NCI-H82 (cell line): ENCODE measurements at regions not wholly inside any gene's neighbourhood (a gene's known extent, or its start where the extent isn't known, plus 50 kb on each side); places are given as distances from the start of the nearest gene placed in this dataset.

Source experiments
- DNase-seq: peaks from one replicate; lab custom pipeline; 2025; lab: John Stamatoyannopoulos, UW

DNA sequence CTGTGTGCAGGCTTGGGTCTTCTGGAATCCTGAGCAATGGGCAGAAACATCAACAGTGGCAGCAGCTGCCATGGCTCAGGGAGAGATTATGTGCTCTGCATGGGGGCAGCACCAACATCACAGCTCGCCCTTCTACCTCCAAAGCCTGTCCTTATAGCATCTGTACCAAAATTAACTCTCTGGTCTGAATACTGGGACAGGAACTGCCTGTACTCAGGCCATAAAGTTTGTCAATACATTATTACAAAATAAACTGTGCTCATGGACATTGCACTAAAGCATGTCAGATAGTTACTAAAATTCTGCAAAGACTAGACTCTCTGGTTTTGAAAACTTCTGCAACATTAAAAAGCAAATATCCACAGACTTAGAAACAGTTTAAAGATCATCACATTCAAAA, 91.6 kb downstream of the ZC3H11B start:
- no peak for DNase-seq

DNA sequence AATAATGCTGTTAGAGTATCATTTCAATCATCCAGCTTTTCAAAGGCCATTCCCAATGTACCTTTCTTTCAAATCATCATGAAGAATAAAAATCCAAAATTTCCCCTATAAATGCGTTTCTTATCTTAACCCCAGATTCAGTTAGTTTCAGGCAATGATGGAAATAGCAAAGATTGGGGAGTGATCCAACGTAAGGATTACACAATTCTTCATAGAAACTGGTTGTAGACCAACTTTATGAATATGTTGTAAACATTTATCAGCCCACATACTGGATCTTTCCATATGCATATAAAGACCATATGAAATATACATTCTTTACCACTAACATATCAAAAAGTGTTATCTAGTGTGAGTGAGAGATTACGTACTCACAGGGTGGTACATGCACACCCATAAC, 92.7 kb downstream of the ZC3H11B start:
- no peak for DNase-seq

DNA sequence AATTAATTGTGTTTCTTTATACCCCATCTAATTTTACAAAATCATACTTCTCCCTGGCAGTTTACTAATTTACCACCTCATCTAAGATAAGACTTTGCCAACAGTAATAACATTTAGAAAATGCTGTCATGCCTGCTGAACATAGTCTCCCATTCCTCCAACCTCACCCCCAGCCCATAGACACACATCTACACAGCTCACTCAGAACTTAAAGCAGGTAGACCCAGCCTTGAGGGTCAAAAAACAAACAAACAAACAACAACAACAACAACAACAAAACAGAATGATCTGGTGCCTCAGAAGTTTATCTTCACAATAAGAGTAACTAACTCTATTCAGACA, 94.0 kb downstream of the ZC3H11B start:
- no peak for DNase-seq

DNA sequence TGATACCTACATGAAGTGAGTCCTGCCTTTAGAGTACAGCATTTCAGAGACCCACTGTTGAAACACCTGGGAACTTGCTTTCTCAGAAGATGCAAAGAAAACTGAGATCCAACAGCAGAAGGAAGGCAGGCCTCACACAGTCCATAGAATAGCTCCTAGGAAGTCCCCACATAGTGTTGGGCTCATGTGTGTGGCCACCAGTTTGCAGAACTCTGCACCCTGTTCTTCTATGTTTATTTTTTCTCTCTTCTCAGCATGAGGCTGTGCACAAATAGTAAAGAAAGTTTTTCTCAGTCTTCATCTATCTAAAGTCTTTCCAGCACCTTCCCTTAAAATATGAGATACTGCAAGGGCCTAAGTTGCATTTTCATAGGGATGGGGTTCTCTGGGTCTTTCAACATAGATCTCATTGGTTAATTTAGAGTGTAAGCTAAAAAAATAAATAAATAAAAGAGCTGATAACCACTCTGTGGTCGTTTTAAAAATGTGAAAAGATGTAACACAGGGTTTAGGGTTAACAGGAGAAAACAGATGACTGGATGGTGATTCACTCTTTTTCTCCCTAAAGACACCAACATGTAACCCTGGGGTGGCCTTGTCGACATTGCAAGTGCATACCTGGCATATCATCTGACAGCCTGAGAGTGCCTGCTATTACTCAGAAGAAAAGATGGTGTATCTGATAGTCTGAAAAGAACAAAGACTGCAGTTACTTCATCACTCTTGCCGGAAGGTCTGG, 94.6 kb downstream of the ZC3H11B start:
- DNase-seq: no peak

DNA sequence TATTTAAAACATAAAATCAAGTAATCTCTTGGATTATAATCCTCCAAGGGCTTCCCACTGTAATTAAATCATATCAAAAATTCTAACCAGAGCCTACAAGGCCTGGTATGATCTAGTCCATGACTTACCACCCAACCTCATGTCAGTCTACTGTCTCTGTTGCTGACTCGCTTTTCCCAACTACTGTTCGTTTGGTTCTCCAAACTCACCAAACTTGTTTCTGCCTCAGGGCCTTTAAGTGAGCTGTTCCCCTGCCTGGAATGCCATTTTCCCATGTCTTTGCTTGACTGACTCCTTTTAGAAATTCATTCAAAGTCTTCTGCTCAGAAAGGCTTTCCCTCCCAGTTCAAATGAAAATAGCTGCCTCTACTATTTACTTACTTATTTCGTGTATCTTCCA, 95.9 kb downstream of the ZC3H11B start:
- DNase-seq: no peak

DNA sequence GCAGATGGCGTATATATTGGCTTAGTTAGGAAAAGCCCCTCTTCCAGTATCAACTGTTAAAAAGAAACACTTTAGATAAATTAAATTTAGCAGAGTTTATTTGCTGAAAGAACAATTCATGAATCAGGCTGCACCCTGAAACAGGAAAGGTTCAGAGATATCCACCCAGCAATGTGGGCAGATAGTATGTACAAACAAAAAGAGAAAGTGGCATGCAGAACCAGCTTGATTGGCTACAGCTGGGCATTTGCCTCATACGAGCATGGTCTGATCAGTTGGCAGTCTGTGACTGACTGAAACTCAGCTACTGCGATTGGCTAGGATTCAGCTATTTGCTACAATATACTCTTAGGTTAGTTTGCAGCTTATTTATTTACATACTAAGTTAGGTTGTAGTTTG, 98.2 kb downstream of the ZC3H11B start:
- no peak for DNase-seq

DNA sequence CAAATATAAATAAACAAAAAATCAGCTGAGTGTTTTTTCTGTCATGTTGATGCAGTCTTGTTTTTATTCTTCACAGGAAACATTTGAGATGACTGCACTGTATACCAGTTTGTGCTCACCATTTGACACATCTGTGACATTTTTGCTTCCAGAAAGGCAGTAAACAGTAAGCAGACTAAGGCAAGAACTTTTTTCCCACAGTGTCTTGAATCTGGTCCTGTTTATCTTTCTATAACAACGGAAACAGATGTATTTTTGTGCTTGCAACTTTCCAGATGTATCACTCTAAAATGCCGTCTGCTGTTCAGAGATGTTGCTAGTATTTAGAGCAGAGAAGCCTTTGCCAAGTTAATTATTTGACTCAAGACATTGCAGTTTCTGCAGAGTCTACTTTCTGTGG, 105.5 kb downstream of the ZC3H11B start:
- no peak for DNase-seq

DNA sequence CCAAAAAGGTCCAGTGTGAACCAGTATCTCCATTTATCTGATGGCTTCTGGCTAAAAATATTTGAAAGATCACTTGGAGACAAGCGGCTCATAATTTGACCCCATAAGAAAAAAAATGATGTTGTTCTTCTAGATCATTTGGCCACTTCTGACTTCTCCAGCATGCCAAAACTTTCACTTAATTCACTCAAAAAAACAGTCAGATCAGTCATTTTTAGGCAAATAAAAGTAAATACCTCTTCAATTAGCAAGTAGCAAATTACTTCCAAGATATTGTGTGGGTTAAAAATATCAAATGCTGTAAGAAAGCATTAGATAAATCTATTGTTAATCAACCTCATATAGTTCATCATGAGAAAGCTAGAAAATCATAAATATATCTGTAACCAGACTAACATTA, 106.0 kb downstream of the ZC3H11B start:
- DNase-seq: no peak

DNA sequence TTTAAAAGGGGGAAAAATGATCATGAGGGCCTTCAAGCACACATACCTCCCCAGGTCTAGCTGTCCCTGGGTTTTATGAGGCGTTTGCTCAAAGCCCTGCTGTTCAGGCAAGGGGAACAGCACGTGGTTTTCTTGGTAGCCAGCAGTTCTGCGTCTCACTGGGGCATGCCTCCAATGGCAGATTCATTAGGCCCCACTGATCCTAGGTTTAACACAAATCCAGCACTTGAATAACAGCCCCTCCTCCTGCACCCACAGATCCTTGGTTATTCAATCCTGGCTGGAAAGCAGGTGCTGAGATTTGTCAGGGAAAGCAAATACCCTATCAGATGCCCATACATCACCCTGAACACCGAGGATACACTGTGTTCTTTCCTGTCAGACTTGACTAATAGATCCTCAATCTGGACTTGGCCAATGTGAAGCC, 106.4 kb downstream of the ZC3H11B start:
- peak; percentile 63 for DNase-seq

DNA sequence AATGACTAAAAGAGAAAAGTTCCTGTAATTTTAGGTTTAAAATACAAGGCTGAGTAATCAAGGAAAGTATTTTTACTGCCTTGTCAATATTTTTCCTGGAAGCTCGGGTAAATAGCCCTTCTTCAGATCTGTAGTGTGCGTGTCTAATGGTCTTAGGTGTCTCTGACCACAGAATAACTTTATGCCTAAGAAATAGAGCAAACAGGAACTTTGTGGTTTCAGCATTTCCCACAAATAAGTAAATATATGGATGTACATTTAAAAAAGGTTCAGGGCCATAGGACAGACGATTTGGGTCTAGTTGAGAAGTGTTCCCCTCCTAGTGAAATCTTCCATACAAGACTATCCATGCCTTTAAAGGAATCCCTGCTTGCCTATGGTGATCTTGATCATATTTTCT, 107.0 kb downstream of the ZC3H11B start:
- no peak for DNase-seq

DNA sequence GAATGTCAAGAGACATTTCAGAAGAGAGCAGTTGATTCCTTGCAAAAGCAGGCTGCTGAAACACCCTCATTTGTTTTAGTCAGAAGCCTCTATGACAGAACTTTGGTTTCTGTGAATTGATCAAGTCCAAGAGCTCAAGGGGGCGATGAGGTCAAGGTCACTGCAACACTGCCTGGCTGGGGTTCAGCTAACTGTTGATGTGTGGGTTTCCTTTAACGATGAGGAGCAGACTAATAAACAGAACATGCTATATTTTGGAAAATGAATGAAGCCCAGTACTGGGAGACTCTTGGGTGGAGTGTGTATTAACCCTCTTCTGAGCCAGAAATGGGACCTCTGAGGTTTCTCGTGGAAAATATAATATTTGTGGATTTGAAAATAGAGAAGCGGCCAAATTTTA, 109.3 kb downstream of the ZC3H11B start:
- no peak for DNase-seq

DNA sequence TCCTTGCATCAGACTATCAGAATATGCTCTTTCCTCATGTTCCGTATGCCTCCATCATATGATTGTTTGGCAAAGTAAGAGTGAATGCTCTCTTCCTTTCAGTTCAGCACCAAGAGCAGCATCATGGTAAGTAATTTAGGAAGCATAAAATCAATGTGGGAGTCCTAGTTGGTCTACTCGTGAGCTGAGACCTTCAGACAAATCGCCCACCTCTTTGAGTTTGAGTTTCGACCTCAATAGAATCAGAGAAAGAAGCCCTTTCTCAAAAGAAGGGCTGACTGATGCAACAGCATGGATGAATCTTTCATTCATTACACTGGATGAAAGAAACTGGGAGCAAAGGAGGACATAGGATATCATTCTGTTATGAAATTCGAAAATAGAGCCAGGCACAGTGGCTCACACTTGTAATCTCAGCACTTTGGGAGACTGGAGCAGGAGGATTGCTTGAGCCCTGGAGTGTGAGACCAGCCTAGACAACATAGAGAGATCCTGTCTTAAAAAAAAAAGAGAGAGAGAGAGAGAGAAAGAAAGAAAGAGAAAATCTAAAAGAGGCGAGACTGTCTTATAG, 112.5 kb downstream of the ZC3H11B start:
- no peak for DNase-seq

DNA sequence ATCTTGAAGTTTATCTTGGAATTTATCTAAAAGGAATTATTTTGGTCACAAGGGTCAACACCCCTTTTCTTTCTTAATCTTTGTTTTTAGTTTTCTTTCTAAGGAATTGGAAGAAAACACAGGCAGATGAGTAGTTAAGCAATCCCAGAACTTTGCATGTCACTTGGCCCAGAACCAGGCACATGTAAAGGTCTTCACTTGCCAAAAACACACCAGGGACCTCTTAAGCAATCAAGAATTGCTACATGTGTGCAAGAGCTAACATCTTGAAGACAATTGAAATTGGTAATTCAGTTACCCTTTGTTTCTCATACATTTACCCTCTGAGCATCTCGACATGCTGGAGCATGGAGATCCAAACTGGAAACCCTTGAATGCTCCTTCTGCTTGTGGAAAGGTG, 114.2 kb downstream of the ZC3H11B start:
- DNase-seq: no peak

DNA sequence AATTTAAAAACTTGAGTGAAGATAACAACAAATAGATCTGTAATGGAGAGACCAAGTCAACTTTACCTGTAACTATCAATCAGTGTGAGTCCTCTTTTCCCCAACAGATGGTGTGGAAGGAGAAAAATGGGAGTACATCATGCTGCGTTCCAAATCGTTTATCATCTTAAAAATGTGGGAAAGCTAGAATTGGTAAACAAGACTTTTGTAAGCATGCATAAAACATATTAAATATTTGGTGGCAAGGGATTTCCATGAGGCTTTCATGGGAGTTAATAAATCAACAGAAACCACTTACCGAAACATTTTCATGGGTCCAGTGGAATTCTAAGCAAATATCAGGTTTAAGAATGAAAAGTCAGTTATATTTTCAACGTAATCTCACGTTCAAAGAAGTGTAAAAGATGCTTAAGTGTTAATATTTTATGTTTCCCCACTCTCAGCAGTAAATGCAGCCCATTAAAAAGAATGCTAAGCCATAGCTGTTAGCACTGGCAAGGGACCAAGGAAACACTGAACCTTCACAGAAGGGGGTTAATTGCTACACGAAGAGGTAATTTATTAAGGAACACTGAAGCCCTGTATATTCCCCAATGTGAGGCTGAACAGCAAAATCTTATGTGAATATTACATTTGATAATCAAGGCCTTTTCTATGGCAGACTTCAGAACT, 117.0 kb downstream of the ZC3H11B start:
- DNase-seq: no peak

DNA sequence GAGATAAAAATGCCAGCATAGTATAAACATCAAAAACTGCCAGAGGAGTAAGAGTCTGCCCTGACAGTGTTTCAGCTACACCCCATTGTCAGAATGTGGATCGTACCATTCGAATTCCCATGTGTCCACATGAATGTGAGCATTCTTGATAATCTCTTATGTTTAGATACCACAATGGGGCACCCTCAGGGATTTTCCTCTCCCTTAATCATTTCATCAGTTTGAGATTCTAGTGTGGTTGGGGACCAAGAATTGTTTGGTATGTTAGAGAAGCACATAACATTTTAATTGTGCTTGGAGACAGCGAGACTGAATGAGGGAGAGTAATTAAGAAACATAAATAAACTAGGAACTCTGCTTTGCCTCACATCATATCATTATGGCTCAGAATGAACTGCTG, 120.2 kb downstream of the ZC3H11B start:
- DNase-seq: no peak

DNA sequence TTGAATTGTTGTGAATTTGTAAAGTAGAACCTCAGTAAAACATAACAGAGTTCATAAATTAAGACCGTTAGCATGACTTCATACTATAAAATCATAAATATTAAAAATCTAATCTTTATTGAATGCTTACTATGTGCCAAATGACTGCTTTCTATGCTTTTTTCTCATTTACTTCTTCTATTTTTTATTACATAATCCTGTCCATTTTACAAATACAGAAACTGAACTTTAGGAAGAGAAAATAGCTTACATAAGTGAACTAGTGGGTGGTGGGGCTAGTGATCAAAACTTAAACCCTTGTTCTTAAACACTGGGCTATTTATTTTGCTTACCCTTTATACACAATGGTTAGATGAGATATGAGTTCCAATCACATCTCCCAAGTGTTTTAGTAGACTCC, 122.3 kb downstream of the ZC3H11B start:
- DNase-seq: no peak

DNA sequence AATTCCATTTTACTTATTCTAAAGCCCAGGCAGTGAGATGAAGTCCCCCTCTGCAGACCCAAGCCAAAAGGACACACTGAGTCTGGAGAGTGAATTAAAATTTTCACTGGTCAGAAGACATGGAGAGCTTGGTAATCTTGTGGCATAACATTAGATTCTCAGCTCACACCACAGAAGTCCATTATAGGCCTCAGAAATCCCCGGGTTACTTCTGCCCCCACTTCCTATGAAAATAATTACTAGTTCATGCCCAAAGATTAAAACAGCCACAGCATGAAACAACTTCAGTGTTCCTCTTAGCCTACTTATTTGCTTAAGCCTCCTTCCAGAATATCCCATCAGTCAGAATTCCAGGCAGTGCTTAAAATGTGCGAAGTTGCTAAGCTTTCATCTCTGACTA, 123.3 kb downstream of the ZC3H11B start:
- DNase-seq: peak; percentile 43

DNA sequence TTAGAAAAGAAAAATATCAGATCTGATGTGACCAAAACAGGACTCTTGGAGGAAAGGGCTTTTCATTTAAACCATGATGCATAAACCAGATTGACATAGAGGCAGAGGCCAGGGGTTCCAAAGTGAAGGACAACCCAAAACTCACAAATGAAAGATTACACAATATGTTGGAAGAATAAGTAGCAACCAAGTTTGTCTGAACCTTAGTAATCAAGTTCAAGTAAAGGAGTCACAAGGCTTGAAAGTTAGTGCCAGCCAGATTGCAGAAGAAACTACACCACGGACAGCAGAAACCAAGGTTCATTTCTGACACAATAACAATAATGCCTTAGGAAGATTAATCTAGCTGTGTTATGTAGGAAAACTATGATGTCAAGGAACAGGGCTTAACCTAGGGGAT, 124.6 kb downstream of the ZC3H11B start:
- DNase-seq: no peak

DNA sequence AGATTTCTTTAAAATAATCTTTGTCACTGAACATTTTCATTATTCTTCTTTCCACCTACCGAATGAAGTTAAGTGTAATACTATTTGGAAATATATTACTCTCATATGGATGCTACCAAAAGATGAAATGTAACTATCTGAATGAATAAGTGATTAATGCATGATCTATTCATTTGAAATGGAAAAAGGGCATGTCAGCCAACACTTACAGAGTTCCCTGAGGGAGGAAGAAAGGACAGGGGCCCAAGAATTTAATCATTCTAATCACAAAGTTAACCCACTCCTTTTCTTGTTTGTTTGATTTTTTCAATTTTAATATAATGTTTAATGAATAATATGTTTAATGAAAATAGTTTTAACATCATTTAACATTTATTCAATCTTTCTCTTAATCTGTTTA, 129.4 kb downstream of the ZC3H11B start:
- no peak for DNase-seq

DNA sequence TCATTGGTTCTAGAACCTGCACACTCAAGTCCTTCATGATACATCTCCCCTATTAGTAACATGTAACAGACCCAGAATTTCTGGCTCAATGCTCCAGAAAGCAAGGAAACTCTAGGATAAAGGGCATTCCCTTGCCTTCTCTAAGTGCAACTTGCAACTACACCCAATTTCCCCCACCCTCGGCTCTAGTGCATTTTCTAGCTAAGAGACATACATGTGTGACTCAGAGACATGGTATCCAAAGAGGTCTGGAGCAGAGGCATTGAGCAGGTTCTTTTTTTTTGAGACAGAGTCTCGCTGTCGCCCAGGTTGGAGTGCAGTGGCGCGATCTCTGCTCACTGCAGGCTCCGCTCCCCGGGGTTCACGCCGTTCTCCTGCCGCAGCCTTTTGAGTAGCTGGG, 132.9 kb downstream of the ZC3H11B start:
- no peak for DNase-seq

DNA sequence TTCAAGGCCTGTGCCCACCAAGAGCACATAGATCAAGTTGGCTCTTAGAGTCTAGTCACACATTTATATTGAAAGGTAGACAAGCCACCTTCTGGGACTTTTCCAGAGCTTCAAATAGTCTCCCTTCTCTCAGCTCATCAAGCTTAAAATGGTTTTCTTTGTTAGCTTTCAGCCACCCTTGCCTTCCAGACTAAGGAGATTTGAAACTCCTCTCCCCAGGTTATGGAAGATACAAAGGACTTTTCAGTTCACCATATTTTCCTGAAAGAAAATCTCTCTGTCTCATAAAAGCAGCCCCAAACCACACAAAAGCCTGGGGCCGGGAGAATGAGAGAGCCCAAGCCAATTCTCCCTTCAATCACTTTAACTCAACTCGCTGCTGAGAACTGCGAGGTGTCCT, 134.1 kb downstream of the ZC3H11B start:
- DNase-seq: no peak

DNA sequence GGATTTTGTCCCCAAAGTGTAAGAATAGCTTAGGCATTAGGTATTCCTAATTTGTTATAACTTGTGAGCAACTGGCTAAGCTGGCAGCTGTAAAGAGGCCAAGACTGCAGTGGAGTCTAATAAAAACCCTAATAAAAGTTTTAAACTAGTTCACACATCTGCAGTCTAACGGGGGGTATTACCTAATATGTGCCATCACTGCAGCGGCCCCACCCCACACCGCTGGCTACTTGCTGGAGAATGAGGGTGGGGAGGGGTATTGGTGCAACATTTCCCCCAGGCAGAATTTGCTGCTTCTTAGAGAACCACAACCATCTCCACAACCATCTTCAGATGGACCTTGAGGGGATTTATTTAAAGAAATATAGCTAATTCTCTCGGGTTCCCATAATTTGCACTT, 135.0 kb downstream of the ZC3H11B start:
- no peak for DNase-seq

DNA sequence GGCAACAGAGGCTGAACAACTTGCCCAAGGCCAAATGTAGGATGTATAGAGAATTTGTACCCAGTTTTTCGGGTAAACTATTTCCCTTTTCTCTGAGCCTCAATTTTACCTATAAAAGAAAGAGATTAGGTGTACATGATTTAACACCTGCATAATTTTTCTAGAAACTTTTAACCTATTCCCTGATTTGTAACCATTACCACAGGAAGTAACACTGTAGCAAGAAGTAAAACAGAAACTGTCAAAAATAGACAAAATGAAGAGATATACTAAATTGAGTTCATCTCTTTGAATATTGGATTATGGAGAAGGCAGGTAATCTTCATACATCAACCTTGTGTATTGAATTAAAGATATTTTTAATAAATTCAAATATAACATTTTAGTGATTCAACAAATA, 136.2 kb downstream of the ZC3H11B start:
- no peak for DNase-seq

DNA sequence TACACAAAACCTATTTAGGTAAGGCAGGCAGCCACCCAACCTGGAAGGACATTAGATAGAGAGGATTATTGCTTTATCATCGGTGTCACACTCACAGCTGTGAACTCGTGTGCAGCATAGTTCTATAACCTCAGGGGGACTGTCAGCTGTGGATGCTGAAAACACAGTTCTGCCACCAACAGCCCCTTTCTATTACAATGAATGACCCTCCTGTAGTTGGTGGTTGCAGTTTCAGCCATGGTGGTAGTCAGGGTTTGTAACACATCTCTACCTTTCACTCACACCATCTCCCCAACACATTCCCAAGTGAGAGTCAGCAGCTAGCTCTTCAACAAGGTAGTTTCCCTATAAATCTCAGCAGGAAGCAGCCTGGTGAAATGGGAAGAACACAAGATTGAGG, 136.8 kb downstream of the ZC3H11B start:
- DNase-seq: peak; percentile 12
